Tibial artery (tissue), 4 donors: ENCODE measurements at regions not wholly inside any gene's neighbourhood (a gene's known extent, or its start where the extent isn't known, plus 50 kb on each side); places are given as distances from the start of the nearest gene placed in this dataset.

Experiments used
- DNase-seq, 2 donors: peaks; one replicate each; pipeline ENCODE4 v3.0.0-alpha.2; 2019
- H3K27ac ChIP-seq, 2 donors: fragments of 200-600 bp; sonication (generic) in 1 of 2; 1 replicate in 1 of 2; 2 replicates in 1 of 2; pipeline ENCODE4 v1.5.1; 2018 to 2019; ENCODE audit warnings: mild to moderate bottlenecking in 1 of 2
- H3K27me3 ChIP-seq, 2 donors: fragments of 200-600 bp; sonication (generic) in 1 of 2; one replicate each; pipeline versions ENCODE4 v1.5.1 to v1.6.0; 2016 to 2019
- H3K36me3 ChIP-seq, 3 donors: fragments of 200-600 bp; sonication (generic) in 2 of 3; one replicate each; pipeline ENCODE4 v1.5.1; 2016 to 2019; ENCODE audit warnings: mild to moderate bottlenecking in 2 of 3
- H3K4me1 ChIP-seq, 4 donors: fragments of 200-600 bp; sonication (generic) in 2 of 4; 1 replicate in 3 of 4; 2 replicates in 1 of 4; pipeline ENCODE4 v1.5.1; 2016 to 2019
- H3K4me3 ChIP-seq, 2 donors: fragments of 200-600 bp; sonication (generic) in 1 of 2; 1 replicate in 1 of 2; 2 replicates in 1 of 2; pipeline ENCODE4 v1.5.1; 2018 to 2019; ENCODE audit warnings: mild to moderate bottlenecking in 2 of 2
- H3K9me3 ChIP-seq, 3 donors: fragments of 200-600 bp; sonication (generic) in 1 of 3; one replicate each; pipeline ENCODE4 v1.5.1; 2016 to 2019
- intact Hi-C: fragments of 100-400 bp; cut with DNase I; formaldehyde crosslinking; loops from one replicate; pipeline ENCODE4 v1.15.0; 2023; ENCODE audit warnings: low total_unique reads
- TF ChIP-seq, protein P1 (sequence below), 2 experiments: fragments of 200-600 bp in 1 of 2; fragments of 450-650 bp in 1 of 2; IDR thresholded peaks; one replicate each; pipeline ENCODE4 v1.5.1; 2017 to 2019; ENCODE audit warnings: antibody characterized with exemption in 2 of 2, mild to moderate bottlenecking in 1 of 2, moderate library complexity in 1 of 2

GRCh38 chr1:14462851-14463250 lies 135.6 kb upstream of the KAZN start:
- Histone ChIP-seq H3K27me3 (peaks cover 0 to 30% of the 10 kb centered on the region in 2 donors), H3K9me3 (no peaks in the 10 kb centered on the region), H3K4me3 (no peak overlapping the region), H3K4me1 (no peaks in the 10 kb centered on the region), H3K36me3 (no peaks in the 10 kb centered on the region), H3K27ac (no peak overlapping the region)
- intact Hi-C loops, result no loop called here
- DNase-seq, result no peak
- TF ChIP-seq, protein P1, sequence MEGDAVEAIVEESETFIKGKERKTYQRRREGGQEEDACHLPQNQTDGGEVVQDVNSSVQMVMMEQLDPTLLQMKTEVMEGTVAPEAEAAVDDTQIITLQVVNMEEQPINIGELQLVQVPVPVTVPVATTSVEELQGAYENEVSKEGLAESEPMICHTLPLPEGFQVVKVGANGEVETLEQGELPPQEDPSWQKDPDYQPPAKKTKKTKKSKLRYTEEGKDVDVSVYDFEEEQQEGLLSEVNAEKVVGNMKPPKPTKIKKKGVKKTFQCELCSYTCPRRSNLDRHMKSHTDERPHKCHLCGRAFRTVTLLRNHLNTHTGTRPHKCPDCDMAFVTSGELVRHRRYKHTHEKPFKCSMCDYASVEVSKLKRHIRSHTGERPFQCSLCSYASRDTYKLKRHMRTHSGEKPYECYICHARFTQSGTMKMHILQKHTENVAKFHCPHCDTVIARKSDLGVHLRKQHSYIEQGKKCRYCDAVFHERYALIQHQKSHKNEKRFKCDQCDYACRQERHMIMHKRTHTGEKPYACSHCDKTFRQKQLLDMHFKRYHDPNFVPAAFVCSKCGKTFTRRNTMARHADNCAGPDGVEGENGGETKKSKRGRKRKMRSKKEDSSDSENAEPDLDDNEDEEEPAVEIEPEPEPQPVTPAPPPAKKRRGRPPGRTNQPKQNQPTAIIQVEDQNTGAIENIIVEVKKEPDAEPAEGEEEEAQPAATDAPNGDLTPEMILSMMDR (IDR thresholded peaks at IDR 0.05), result no peak

GRCh38 chr1:14466006-14466405 lies 132.5 kb upstream of the KAZN start:
- Histone ChIP-seq H3K27ac (no peak overlapping the region), H3K9me3 (no peaks in the 10 kb centered on the region), H3K36me3 (no peaks in the 10 kb centered on the region), H3K4me1 (no peaks in the 10 kb centered on the region), H3K27me3 (peaks cover 0 to 15% of the 10 kb centered on the region in 2 donors), H3K4me3 (no peak overlapping the region)
- DNase-seq, result no peak
- TF ChIP-seq, protein P1 (IDR thresholded peaks at IDR 0.05), result no peak
- intact Hi-C loops, result no loop called here

- H3K27me3 ChIP-seq, result peaks cover 0 to 16% of the 10 kb centered on the region in 2 donors
- H3K36me3 ChIP-seq, result no peaks in the 10 kb centered on the region
- intact Hi-C loops, result no loop called here
- no peaks in the 10 kb centered on the region for H3K9me3 ChIP-seq
- no peak overlapping the region for H3K4me3 ChIP-seq
- TF ChIP-seq, protein P1 (IDR thresholded peaks at IDR 0.05), result no peak
- no peak for DNase-seq
- H3K4me1 ChIP-seq, result no peaks in the 10 kb centered on the region
- H3K27ac ChIP-seq, result no peak overlapping the region
Observed at GRCh38 chr1:14467112-14467511, 131.4 kb upstream of the KAZN start.

- Histone ChIP-seq H3K27ac (no peak overlapping the region), H3K9me3 (no peaks in the 10 kb centered on the region), H3K36me3 (no peaks in the 10 kb centered on the region), H3K4me1 (no peaks in the 10 kb centered on the region), H3K27me3 (peaks cover 0 to 14% of the 10 kb centered on the region in 2 donors), H3K4me3 (no peak overlapping the region)
- no peak for DNase-seq
- intact Hi-C loops, result no loop called here
- TF ChIP-seq, protein P1 (IDR thresholded peaks at IDR 0.05), result no peak
Observed at GRCh38 chr1:14468751-14469150, 129.7 kb upstream of the KAZN start.

DNA sequence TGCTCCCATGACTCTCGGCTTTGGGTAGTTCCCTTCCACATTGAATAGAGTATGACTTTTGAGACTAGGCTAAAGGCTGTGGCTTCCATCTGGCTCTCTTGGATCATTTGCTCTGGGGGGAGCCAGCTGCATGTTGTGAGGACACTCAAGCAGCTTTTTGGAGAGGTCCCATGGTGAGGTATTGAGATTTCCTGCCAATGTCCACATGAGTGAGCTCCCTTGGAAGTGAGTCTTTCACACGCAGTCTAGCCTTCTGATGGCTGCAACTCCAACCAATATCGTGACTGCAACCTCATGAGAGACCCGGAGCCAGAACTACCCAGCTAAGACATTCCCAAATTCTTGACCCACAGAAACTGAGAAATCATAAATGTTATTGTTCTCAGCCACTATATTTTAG lies 127.7 kb upstream of the KAZN start:
- intact Hi-C loops, result no loop called here
- TF ChIP-seq, protein P1 (IDR thresholded peaks at IDR 0.05), result no peak
- no peak overlapping the region for H3K4me3 ChIP-seq
- no peak overlapping the region for H3K27ac ChIP-seq
- no peak for DNase-seq
- H3K36me3 ChIP-seq, result no peaks in the 10 kb centered on the region
- H3K4me1 ChIP-seq, result no peaks in the 10 kb centered on the region
- peaks cover 0 to 8% of the 10 kb centered on the region in 2 donors for H3K27me3 ChIP-seq
- no peaks in the 10 kb centered on the region for H3K9me3 ChIP-seq

GRCh38 chr1:14474856-14475255 lies 123.6 kb upstream of the KAZN start:
- DNase-seq, result no peak
- intact Hi-C loops, result no loop called here
- Histone ChIP-seq H3K4me3 (no peak overlapping the region), H3K36me3 (no peaks in the 10 kb centered on the region), H3K9me3 (no peaks in the 10 kb centered on the region), H3K4me1 (no peaks in the 10 kb centered on the region), H3K27me3 (peaks cover 0 to 10% of the 10 kb centered on the region in 2 donors), H3K27ac (no peak overlapping the region)
- TF ChIP-seq, protein P1 (IDR thresholded peaks at IDR 0.05), result no peak
